HFF-Myc (cell line): ENCODE measurements at regions not wholly inside any gene's neighbourhood (a gene's known extent, or its start where the extent isn't known, plus 50 kb on each side); places are given as distances from the start of the nearest gene placed in this dataset.

Experiments used
- DNase-seq: peaks from one replicate; pipeline ENCODE4 v3.0.0-alpha.2; 2011; ENCODE audit warnings: low read depth; ENCODE audit errors: extremely low read depth
- H3K4me3 ChIP-seq: replicated peaks from 2 replicates; pipeline ENCODE4 v1.5.1; 2011; ENCODE audit warnings: low read depth, mild to moderate bottlenecking, control low read depth, low read length
- TF ChIP-seq, protein P1 (sequence below): IDR thresholded peaks from 2 replicates; pipeline ENCODE4 v1.5.1; 2012; ENCODE audit warnings: mild to moderate bottlenecking, low read depth, low read length, control low read depth; ENCODE audit errors: missing control alignments

DNA sequence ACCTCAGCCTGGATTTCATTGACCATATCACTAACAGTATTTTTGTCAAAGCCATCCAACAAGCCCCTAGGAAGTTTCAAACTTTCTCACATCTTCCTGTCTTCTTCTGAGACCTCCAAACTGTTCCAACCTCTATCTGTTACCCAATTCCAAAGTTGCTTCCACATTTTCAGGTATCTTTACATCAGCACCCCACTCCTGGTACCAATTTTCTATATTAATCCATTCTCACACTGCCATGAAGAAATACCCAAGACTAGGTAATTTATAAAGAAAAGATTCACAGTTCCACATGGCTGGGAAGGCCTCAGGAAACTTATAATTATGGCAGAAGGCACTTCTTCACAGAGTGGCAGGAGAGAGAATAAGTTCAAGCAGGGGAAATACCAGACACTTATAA is 571.9 kb upstream of the PHF14 start:
- TF ChIP-seq, protein P1, sequence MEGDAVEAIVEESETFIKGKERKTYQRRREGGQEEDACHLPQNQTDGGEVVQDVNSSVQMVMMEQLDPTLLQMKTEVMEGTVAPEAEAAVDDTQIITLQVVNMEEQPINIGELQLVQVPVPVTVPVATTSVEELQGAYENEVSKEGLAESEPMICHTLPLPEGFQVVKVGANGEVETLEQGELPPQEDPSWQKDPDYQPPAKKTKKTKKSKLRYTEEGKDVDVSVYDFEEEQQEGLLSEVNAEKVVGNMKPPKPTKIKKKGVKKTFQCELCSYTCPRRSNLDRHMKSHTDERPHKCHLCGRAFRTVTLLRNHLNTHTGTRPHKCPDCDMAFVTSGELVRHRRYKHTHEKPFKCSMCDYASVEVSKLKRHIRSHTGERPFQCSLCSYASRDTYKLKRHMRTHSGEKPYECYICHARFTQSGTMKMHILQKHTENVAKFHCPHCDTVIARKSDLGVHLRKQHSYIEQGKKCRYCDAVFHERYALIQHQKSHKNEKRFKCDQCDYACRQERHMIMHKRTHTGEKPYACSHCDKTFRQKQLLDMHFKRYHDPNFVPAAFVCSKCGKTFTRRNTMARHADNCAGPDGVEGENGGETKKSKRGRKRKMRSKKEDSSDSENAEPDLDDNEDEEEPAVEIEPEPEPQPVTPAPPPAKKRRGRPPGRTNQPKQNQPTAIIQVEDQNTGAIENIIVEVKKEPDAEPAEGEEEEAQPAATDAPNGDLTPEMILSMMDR: no peak
- H3K4me3 ChIP-seq: no peak overlapping the region
- DNase-seq: no peak

- H3K4me3 ChIP-seq: no peak overlapping the region
- DNase-seq: peak; percentile 0
- TF ChIP-seq, protein P1: peak; percentile 42
Measured at GRCh38 chr7:10412422-10413019, 561.2 kb upstream of the PHF14 start.

- TF ChIP-seq, protein P1: no peak
- no peak for DNase-seq
- H3K4me3 ChIP-seq: no peak overlapping the region
Measured at GRCh38 chr7:10418985-10419384, 554.7 kb upstream of the PHF14 start.

- H3K4me3 ChIP-seq: no peak overlapping the region
- TF ChIP-seq, protein P1: no peak
- no peak for DNase-seq
Measured at GRCh38 chr7:10429031-10429430, 544.6 kb upstream of the PHF14 start.

DNA sequence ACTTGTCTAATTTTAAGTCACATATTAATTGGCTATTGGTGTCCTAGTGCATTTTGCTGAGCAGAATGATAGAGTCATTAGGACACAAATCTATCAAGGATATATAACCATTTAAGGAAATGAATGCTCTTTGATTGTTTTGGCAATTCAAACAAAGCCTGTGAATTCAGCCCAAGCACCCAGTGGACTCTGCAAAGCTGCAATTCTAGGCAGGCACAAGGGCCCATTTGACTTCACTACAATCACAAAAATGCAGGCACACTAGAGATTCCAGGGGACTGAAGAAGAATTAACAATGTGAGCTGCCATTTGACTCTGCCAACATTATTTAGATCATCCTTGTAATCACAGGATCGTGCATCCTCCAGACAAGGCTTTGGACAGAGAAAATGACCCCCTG is 544.2 kb upstream of the PHF14 start:
- TF ChIP-seq, protein P1: no peak
- no peak overlapping the region for H3K4me3 ChIP-seq
- no peak for DNase-seq

- DNase-seq: no peak
- TF ChIP-seq, protein P1: no peak
- H3K4me3 ChIP-seq: no peak overlapping the region
Measured at GRCh38 chr7:10436302-10436701, 537.4 kb upstream of the PHF14 start.

DNA sequence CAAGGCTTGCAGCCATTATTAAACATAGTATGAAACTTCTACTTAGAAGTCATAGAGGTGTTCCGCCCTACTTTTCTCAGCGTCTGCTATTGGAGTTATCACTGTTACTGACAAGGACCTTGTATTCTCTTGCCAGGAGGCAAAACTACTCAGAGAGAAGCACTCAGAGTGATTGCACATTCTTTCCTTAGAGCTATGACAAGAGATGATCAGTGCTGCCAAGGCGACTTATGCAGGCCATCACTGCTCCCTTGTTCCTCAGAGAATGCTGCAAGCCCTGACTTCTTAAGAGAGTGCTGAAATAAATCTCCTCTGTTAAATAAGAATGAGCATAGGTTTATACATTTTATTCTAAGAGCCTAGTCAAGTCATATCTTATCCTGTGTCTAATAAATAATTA is 534.6 kb upstream of the PHF14 start:
- no peak overlapping the region for H3K4me3 ChIP-seq
- DNase-seq: no peak
- TF ChIP-seq, protein P1: no peak
